ENCODE measurements at regions not wholly inside any gene's neighbourhood (a gene's known extent, or its start where the extent isn't known, plus 50 kb on each side); places are given as distances from the start of the nearest gene placed in this dataset.
"Not testable (repeated sequence)": the region's sequence is repeated elsewhere in the genome, so short reads cannot be mapped to it uniquely, and the experiment has no call there.

DNA sequence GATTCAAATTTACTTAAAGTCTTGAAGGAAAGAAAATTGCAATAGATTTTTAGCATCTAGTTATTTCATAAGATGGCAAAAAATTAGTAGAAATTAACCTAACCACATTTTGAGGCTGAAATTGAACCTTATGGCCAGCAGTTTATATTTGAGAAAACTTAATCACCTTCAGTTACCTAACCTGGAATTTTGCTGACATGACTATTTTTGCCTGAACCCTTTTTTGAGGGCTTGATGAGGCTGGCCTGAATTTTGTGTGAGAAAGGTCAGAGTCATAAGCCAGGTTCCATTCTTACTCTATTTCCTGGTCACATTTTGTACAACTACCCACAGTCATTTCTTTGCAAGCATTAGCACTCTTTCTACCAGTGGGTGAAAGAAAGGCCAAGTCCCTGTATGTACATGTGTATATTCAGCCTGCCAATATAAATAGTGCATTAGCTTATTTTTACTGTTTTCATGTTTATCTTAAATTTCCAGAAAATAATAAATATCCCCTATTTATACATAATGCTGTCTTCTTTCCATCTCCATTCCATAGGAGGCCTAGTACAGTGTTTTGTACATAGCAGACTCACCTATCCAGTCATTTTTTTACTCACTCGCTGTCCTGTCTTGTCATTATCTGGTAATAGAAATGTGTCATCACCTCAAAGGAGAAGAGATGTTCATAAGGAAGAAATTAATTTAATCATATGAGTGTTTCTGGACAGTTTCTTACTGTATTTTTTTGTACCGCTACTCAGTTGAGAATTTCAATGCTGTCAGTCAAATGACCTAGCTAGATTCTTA lies 108.4 kb upstream of the SGCD start:
- DNase-seq: no peak
- TF ChIP-seq, protein P1, sequence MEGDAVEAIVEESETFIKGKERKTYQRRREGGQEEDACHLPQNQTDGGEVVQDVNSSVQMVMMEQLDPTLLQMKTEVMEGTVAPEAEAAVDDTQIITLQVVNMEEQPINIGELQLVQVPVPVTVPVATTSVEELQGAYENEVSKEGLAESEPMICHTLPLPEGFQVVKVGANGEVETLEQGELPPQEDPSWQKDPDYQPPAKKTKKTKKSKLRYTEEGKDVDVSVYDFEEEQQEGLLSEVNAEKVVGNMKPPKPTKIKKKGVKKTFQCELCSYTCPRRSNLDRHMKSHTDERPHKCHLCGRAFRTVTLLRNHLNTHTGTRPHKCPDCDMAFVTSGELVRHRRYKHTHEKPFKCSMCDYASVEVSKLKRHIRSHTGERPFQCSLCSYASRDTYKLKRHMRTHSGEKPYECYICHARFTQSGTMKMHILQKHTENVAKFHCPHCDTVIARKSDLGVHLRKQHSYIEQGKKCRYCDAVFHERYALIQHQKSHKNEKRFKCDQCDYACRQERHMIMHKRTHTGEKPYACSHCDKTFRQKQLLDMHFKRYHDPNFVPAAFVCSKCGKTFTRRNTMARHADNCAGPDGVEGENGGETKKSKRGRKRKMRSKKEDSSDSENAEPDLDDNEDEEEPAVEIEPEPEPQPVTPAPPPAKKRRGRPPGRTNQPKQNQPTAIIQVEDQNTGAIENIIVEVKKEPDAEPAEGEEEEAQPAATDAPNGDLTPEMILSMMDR (IDR thresholded peaks at IDR 0.05; ENCODE audit: low read depth, low read length, missing control alignments): no peak
- Histone ChIP-seq H3K4me3 (ENCODE audit: low read depth, low read length) (no peak overlapping the region), H3K36me3 (replicated peaks) (no peaks in the 10 kb centered on the region), H3K27ac (no peak overlapping the region), H3K27me3 (replicated peaks) (no peaks in the 10 kb centered on the region)
- in situ Hi-C loops (cut with HindIII; ENCODE audit: low pct_ligation_motif_present, low sequenced_read_pairs): no loop called here

DNA sequence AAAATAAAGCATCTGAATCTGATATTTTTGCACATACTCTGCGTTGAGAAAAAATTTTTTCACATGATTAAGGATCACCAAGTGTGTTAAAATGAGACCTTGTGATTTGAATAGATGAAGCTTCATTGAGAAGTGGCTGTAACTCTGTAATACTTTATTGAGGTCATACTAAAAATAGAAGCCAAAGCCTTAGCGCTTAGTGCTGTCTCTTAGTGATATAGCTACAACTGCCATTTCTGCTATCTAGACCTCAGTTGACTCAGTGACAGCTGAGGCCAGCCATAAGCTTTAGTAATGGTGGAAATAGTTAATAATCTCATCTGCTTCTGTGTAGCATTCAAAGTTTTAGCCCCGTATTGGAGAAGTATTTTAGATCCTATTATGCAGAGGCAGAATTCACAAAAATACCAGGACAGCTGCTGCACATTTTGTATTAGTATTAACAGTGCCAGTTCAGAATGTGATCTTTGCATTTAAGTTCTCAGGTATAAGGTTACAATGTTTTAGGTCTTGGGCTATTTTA lies 107.4 kb upstream of the SGCD start:
- H3K36me3 ChIP-seq (replicated peaks): no peaks in the 10 kb centered on the region
- no peaks in the 10 kb centered on the region for H3K27me3 ChIP-seq (replicated peaks)
- in situ Hi-C loops (cut with HindIII; ENCODE audit: low pct_ligation_motif_present, low sequenced_read_pairs): no loop called here
- no peak overlapping the region for H3K4me3 ChIP-seq (ENCODE audit: low read depth, low read length)
- no peak overlapping the region for H3K27ac ChIP-seq
- no peak for DNase-seq
- TF ChIP-seq, protein P1 (IDR thresholded peaks at IDR 0.05; ENCODE audit: low read depth, low read length, missing control alignments): no peak

DNA sequence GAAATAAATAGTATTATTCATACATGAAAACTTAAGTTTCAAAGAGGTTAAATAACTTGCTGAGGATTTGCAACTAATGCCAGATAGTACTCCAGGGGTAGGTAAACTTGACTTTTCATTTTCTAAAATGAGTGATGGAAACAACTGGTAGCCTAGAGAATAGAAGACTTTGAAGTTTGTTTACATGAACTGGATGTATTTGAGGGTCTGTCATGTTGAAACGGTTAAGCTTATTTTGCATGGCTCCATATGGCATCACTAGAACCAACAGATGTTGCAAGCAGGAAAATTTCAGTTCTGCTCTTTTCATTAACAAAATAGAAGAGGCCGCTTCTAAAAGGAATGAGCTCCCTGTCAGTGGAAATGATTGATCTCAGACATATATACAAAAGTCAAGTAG lies 105.1 kb upstream of the SGCD start:
- H3K27ac ChIP-seq: no peak overlapping the region
- H3K27me3 ChIP-seq (replicated peaks): no peaks in the 10 kb centered on the region
- in situ Hi-C loops (cut with HindIII; ENCODE audit: low pct_ligation_motif_present, low sequenced_read_pairs): no loop called here
- TF ChIP-seq, protein P1 (IDR thresholded peaks at IDR 0.05; ENCODE audit: low read depth, low read length, missing control alignments): no peak
- H3K36me3 ChIP-seq (replicated peaks): no peaks in the 10 kb centered on the region
- no peak for DNase-seq
- H3K4me3 ChIP-seq (ENCODE audit: low read depth, low read length): no peak overlapping the region

DNA sequence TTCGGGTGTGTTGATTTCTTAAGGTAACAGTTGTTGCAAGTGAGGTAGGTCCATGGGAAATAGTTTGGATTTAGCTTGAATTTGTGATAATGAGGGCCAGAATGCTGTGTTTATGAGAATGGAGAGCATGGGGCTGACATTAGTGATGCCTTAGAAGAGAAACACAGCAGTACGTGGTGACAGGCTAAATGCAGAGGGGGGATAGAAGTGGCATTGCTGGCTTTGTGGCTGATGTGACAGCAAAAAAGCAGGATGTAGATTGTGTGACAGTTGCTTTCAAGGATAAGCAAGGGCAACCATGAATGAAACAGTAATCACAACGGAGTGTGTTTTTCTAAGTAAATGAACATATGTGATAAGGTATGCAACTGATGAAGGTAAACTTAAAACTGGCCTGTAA lies 103.4 kb upstream of the SGCD start:
- no peak for DNase-seq
- in situ Hi-C loops (cut with HindIII; ENCODE audit: low pct_ligation_motif_present, low sequenced_read_pairs): no loop called here
- Histone ChIP-seq H3K4me3 (ENCODE audit: low read depth, low read length) (no peak overlapping the region), H3K27me3 (replicated peaks) (no peaks in the 10 kb centered on the region), H3K27ac (no peak overlapping the region), H3K36me3 (replicated peaks) (no peaks in the 10 kb centered on the region)
- TF ChIP-seq, protein P1 (IDR thresholded peaks at IDR 0.05; ENCODE audit: low read depth, low read length, missing control alignments): no peak

DNA sequence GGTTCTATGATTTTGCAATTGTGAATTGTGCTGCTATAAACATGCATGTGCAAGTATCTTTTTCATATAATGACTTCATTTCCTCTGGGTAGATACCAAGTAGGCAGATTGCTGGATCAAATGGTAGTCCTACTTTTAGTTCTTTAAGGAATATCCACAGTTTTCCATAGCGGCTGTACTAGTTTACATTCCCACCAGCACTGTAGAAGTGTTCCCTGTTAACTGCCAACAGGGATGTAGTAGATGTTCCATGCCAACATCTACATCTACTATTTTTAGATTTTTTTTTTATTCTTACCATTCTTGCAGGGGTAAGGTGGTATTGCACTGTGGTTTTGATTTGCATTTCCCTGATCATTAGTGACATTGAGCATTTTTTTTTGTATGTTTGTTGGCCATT lies 100.5 kb upstream of the SGCD start:
- DNase-seq; H3K4me3 ChIP-seq (ENCODE audit: low read depth, low read length); H3K36me3 ChIP-seq (replicated peaks); in situ Hi-C loops (cut with HindIII; ENCODE audit: low pct_ligation_motif_present, low sequenced_read_pairs); H3K27ac ChIP-seq; H3K27me3 ChIP-seq (replicated peaks): not testable (repeated sequence)

DNA sequence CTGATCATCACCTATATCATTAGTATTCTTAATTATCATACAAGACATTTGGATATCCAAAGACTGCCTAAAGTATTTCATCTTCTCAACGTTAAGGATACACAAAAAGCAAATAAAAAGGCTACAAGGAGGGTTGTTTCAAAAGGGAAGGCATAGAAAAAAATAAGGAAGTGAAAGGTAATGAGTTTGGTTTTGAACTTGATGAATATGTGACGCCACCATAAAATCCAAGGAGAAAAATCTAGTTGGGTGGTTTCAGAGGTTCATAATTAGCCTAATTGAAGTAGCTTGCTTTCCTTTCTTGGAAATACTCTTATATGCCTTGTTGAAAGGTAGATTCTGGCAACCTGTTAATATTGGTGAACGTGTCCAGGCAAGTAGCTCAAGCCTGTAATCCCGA lies 96.1 kb upstream of the SGCD start:
- H3K27me3 ChIP-seq (replicated peaks): no peaks in the 10 kb centered on the region
- TF ChIP-seq, protein P1 (IDR thresholded peaks at IDR 0.05; ENCODE audit: low read depth, low read length, missing control alignments): no peak
- no peak for DNase-seq
- in situ Hi-C loops (cut with HindIII; ENCODE audit: low pct_ligation_motif_present, low sequenced_read_pairs): no loop called here
- H3K36me3 ChIP-seq (replicated peaks): no peaks in the 10 kb centered on the region
- no peak overlapping the region for H3K27ac ChIP-seq
- H3K4me3 ChIP-seq (ENCODE audit: low read depth, low read length): no peak overlapping the region
